Neural progenitor cell (in vitro differentiated cells): ENCODE measurements at regions not wholly inside any gene's neighbourhood (a gene's known extent, or its start where the extent isn't known, plus 50 kb on each side); places are given as distances from the start of the nearest gene placed in this dataset.

Experiments
- DNase-seq: peaks from one replicate; pipeline ENCODE4 v3.0.0-alpha.2; 2016; ENCODE audit warnings: low spot score
- H2AFZ ChIP-seq: fragments of 200-600 bp; sonication (generic); replicated peaks from 2 replicates; pipeline ENCODE4 v1.6.1; 2016; ENCODE audit warnings: antibody characterized with exemption
- H3F3A ChIP-seq: fragments of 200-600 bp; sonication (generic); 2 replicates; pipeline ENCODE4 v1.6.1; 2016; ENCODE audit warnings: antibody characterized with exemption, low read depth
- H3K27ac ChIP-seq: fragments of 200-600 bp; sonication (generic); 2 replicates; pipeline ENCODE4 v1.5.1; 2016; ENCODE audit warnings: mild to moderate bottlenecking
- H3K27me3 ChIP-seq: fragments of 200-600 bp; sonication (generic); 2 replicates; pipeline ENCODE4 v1.6.1; 2016; ENCODE audit warnings: mild to moderate bottlenecking, moderate library complexity
- H3K36me3 ChIP-seq: fragments of 200-600 bp; sonication (generic); 2 replicates; pipeline ENCODE4 v1.5.1; 2016
- H3K4me1 ChIP-seq: fragments of 200-600 bp; sonication (generic); 2 replicates; pipeline ENCODE4 v1.6.1; 2016; ENCODE audit warnings: mixed run types
- H3K4me2 ChIP-seq: fragments of 200-600 bp; sonication (generic); 2 replicates; pipeline ENCODE4 v1.6.1; 2016
- H3K4me3 ChIP-seq: fragments of 200-600 bp; sonication (generic); 2 replicates; pipeline ENCODE4 v1.5.1; 2016
- H3K79me2 ChIP-seq: fragments of 200-600 bp; sonication (generic); 2 replicates; pipeline ENCODE4 v1.6.1; 2016; ENCODE audit warnings: low read depth
- H3K9ac ChIP-seq: fragments of 200-600 bp; sonication (generic); 2 replicates; pipeline ENCODE4 v1.6.1; 2016
- H3K9me3 ChIP-seq: fragments of 200-600 bp; sonication (generic); 2 replicates; pipeline ENCODE4 v1.5.1; 2016; ENCODE audit warnings: low read depth
- H4K20me1 ChIP-seq: fragments of 200-600 bp; sonication (generic); 2 replicates; pipeline ENCODE4 v1.6.1; 2016; ENCODE audit warnings: low read depth
- H3K27ac Mint-ChIP-seq: 3 replicates; pipeline ENCODE4 v1.8.0; 2021; ENCODE audit warnings: mixed read lengths
- H3K27me3 Mint-ChIP-seq: 2 replicates; pipeline ENCODE4 v1.8.0; 2022; ENCODE audit warnings: low read depth, mild to moderate bottlenecking, inconsistent platforms, moderate library complexity, mixed read lengths; ENCODE audit not compliant: insufficient read depth
- H3K36me3 Mint-ChIP-seq: 3 replicates; pipeline ENCODE4 v1.8.0; 2021; ENCODE audit warnings: mixed read lengths
- H3K4me1 Mint-ChIP-seq: 3 replicates; pipeline ENCODE4 v1.8.0; 2021; ENCODE audit warnings: mixed read lengths
- H3K4me3 Mint-ChIP-seq: 3 replicates; pipeline ENCODE4 v1.8.0; 2021; ENCODE audit warnings: mild to moderate bottlenecking, moderate library complexity, mixed read lengths
- H3K9me3 Mint-ChIP-seq: 3 replicates; pipeline ENCODE4 v1.8.0; 2020; ENCODE audit warnings: mixed read lengths
- CTCF ChIP-seq: fragments of 200-600 bp; sonication (generic); IDR thresholded peaks from 2 replicates; pipeline ENCODE4 v1.5.1; 2017; ENCODE audit warnings: antibody characterized with exemption, mild to moderate bottlenecking
- EZH2 ChIP-seq: fragments of 200-600 bp; sonication (generic); IDR thresholded peaks from 2 replicates; pipeline ENCODE4 v1.6.1; 2017; ENCODE audit warnings: antibody characterized with exemption, mild to moderate bottlenecking, moderate library complexity
- EZH2phosphoT487 ChIP-seq: fragments of 200-600 bp; sonication (generic); IDR thresholded peaks from 2 replicates; pipeline ENCODE4 v1.6.1; 2017; ENCODE audit warnings: antibody characterized with exemption

GRCh38 chr5:60206234-60206633 lies 312.7 kb upstream of the PDE4D start:
- Mint-ChIP-seq H3K27ac (no peak overlapping the region), H3K4me1 (peaks cover 3% of the 10 kb centered on the region), H3K4me3 (no peak overlapping the region), H3K27me3 (no peaks in the 10 kb centered on the region), H3K36me3 (no peaks in the 10 kb centered on the region), H3K9me3 (no peaks in the 10 kb centered on the region)
- no peaks in the 10 kb centered on the region for H3K79me2 ChIP-seq
- TF ChIP-seq EZH2 (no peak), CTCF (no peak), EZH2phosphoT487 (no peak)
- no peak overlapping the region for H3K9ac ChIP-seq
- H3K27ac ChIP-seq, result no peak overlapping the region
- H3K36me3 ChIP-seq, result no peaks in the 10 kb centered on the region
- no peak overlapping the region for H3K4me2 ChIP-seq
- no peak for DNase-seq
- no peaks in the 10 kb centered on the region for H3K27me3 ChIP-seq
- H3K4me3 ChIP-seq, result no peak overlapping the region
- H2AFZ ChIP-seq, result no peak overlapping the region
- H4K20me1 ChIP-seq, result no peaks in the 10 kb centered on the region
- peaks cover 6% of the 10 kb centered on the region for H3K4me1 ChIP-seq
- H3F3A ChIP-seq, result no peaks in the 10 kb centered on the region
- H3K9me3 ChIP-seq, result no peaks in the 10 kb centered on the region

- no peaks in the 10 kb centered on the region for H3K36me3 Mint-ChIP-seq
- Histone ChIP-seq H2AFZ (no peak overlapping the region), H3K4me1 (peaks cover 6% of the 10 kb centered on the region), H3K9ac (no peak overlapping the region), H3K79me2 (no peaks in the 10 kb centered on the region), H3K4me2 (no peak overlapping the region), H3K27me3 (no peaks in the 10 kb centered on the region), H3K27ac (no peak overlapping the region), H3K9me3 (no peaks in the 10 kb centered on the region), H4K20me1 (no peaks in the 10 kb centered on the region), H3K4me3 (no peak overlapping the region), H3F3A (no peaks in the 10 kb centered on the region), H3K36me3 (no peaks in the 10 kb centered on the region)
- H3K27ac Mint-ChIP-seq, result no peak overlapping the region
- H3K4me3 Mint-ChIP-seq, result no peak overlapping the region
- H3K27me3 Mint-ChIP-seq, result no peaks in the 10 kb centered on the region
- DNase-seq, result no peak
- TF ChIP-seq EZH2phosphoT487 (no peak), EZH2 (no peak), CTCF (no peak)
- H3K4me1 Mint-ChIP-seq, result peaks cover 3% of the 10 kb centered on the region
- H3K9me3 Mint-ChIP-seq, result no peaks in the 10 kb centered on the region
These were observed 311.5 kb upstream of the PDE4D start for GRCh38 chr5:60205071-60205470.

- no peaks in the 10 kb centered on the region for H3K36me3 ChIP-seq
- H3K4me1 ChIP-seq, result no peaks in the 10 kb centered on the region
- Mint-ChIP-seq H3K36me3 (no peaks in the 10 kb centered on the region), H3K27me3 (no peaks in the 10 kb centered on the region), H3K9me3 (no peaks in the 10 kb centered on the region), H3K27ac (no peak overlapping the region), H3K4me3 (no peak overlapping the region), H3K4me1 (peaks cover 9% of the 10 kb centered on the region)
- H3K79me2 ChIP-seq, result no peaks in the 10 kb centered on the region
- no peak overlapping the region for H3K4me3 ChIP-seq
- no peak overlapping the region for H3K9ac ChIP-seq
- peak overlapping the region; percentile 10 for H2AFZ ChIP-seq
- no peak overlapping the region for H3K27ac ChIP-seq
- H4K20me1 ChIP-seq, result no peaks in the 10 kb centered on the region
- no peaks in the 10 kb centered on the region for H3K9me3 ChIP-seq
- no peak for TF ChIP-seq EZH2
- no peak for TF ChIP-seq EZH2phosphoT487
- no peak for TF ChIP-seq CTCF
- DNase-seq, result no peak
- H3F3A ChIP-seq, result no peaks in the 10 kb centered on the region
- no peaks in the 10 kb centered on the region for H3K27me3 ChIP-seq
- H3K4me2 ChIP-seq, result no peak overlapping the region
These were observed 303.0 kb upstream of the PDE4D start for GRCh38 chr5:60196385-60197113.
